Liver (tissue), 8 donors: ENCODE measurements at regions not wholly inside any gene's neighbourhood (a gene's known extent, or its start where the extent isn't known, plus 50 kb on each side); places are given as distances from the start of the nearest gene placed in this dataset.

Experiments used
- DNase-seq: peaks from one replicate; pipeline ENCODE4 v3.0.0-alpha.2; 2017; ENCODE audit warnings: low spot score
- H3K27ac ChIP-seq, 2 donors: one replicate each; pipeline ENCODE4 v1.7.0; 2013; ENCODE audit warnings: inconsistent platforms in 2 of 2, low read length in 2 of 2, control low read depth in 1 of 2, low read depth in 1 of 2, mild to moderate bottlenecking in 1 of 2
- H3K27me3 ChIP-seq, 4 donors: one replicate each; pipeline versions ENCODE4 v1.6.1 to v1.7.0; 2013; ENCODE audit warnings: low read length in 3 of 4, inconsistent platforms in 1 of 4, mild to moderate bottlenecking in 1 of 4, moderate library complexity in 1 of 4; ENCODE audit not compliant: control insufficient read depth in 4 of 4, insufficient read depth in 4 of 4
- H3K36me3 ChIP-seq, 4 donors: one replicate each; pipeline versions ENCODE4 v1.6.1 to v1.7.0; 2013; ENCODE audit warnings: low read length in 3 of 4, mild to moderate bottlenecking in 3 of 4, low read depth in 1 of 4, moderate library complexity in 1 of 4; ENCODE audit not compliant: control insufficient read depth in 4 of 4, insufficient read depth in 3 of 4
- H3K4me1 ChIP-seq, 4 donors: one replicate each; pipeline versions ENCODE4 v1.6.1 to v1.7.0; 2013; ENCODE audit warnings: low read length in 3 of 4, mild to moderate bottlenecking in 3 of 4, moderate library complexity in 1 of 4; ENCODE audit not compliant: control insufficient read depth in 4 of 4, insufficient read depth in 4 of 4
- H3K4me3 ChIP-seq, 3 donors: one replicate each; pipeline versions ENCODE4 v1.6.1 to v1.7.0; 2013; ENCODE audit warnings: low read length in 3 of 3, control low read depth in 1 of 3, low read depth in 1 of 3, mild to moderate bottlenecking in 1 of 3
- H3K9ac ChIP-seq, 2 donors: one replicate each; pipeline ENCODE4 v1.7.0; 2013; ENCODE audit warnings: low read length in 2 of 2, mild to moderate bottlenecking in 2 of 2, moderate library complexity in 2 of 2, control low read depth in 1 of 2, low read depth in 1 of 2
- H3K9me3 ChIP-seq, 4 donors: one replicate each; pipeline versions ENCODE4 v1.6.1 to v1.7.0; 2013; ENCODE audit warnings: low read length in 3 of 4; ENCODE audit not compliant: control insufficient read depth in 4 of 4
- EGR1 ChIP-seq, 2 donors: IDR thresholded peaks; 2 replicates each; pipeline ENCODE4 v1.6.1; 2016 to 2018; ENCODE audit warnings: antibody characterized with exemption in 2 of 2, low read depth in 2 of 2
- FOXA1 ChIP-seq: IDR thresholded peaks from 2 replicates; pipeline ENCODE4 v1.6.1; 2016; ENCODE audit warnings: antibody characterized with exemption
- FOXA2 ChIP-seq: IDR thresholded peaks from 2 replicates; pipeline ENCODE4 v1.6.1; 2016; ENCODE audit warnings: antibody characterized with exemption
- GABPA ChIP-seq, 2 donors: IDR thresholded peaks in 1 of 2; conservative IDR thresholded peaks in 1 of 2; 2 replicates each; pipeline ENCODE4 v1.6.1; 2016; ENCODE audit warnings: antibody characterized with exemption in 2 of 2, mild to moderate bottlenecking in 1 of 2, moderate library complexity in 1 of 2
- HNF4A ChIP-seq, 2 donors: conservative IDR thresholded peaks; 2 replicates each; pipeline ENCODE4 v1.6.1; 2016; ENCODE audit warnings: antibody characterized with exemption in 2 of 2, mild to moderate bottlenecking in 2 of 2
- HNF4G ChIP-seq: IDR thresholded peaks from 2 replicates; pipeline ENCODE4 v1.6.1; 2016; ENCODE audit warnings: antibody characterized with exemption
- JUND ChIP-seq, 2 donors: IDR thresholded peaks; 2 replicates each; pipeline ENCODE4 v1.6.1; 2016; ENCODE audit warnings: antibody characterized with exemption in 2 of 2
- NR2F2 ChIP-seq: IDR thresholded peaks from 2 replicates; pipeline ENCODE4 v1.6.1; 2016; ENCODE audit warnings: antibody characterized with exemption
- RAD21 ChIP-seq, 2 donors: IDR thresholded peaks; 2 replicates each; pipeline ENCODE4 v1.6.1; 2016; ENCODE audit warnings: antibody characterized with exemption in 2 of 2, mild to moderate bottlenecking in 2 of 2
- RXRA ChIP-seq, 2 donors: IDR thresholded peaks; 2 replicates each; pipeline ENCODE4 v1.6.1; 2017 to 2018; ENCODE audit warnings: antibody characterized with exemption in 2 of 2, mild to moderate bottlenecking in 1 of 2
- SP1 ChIP-seq: IDR thresholded peaks from 2 replicates; pipeline ENCODE4 v1.6.1; 2018; ENCODE audit warnings: antibody characterized with exemption, mild to moderate bottlenecking
- TAF1 ChIP-seq: conservative IDR thresholded peaks from 2 replicates; pipeline ENCODE4 v1.6.1; 2016; ENCODE audit warnings: antibody characterized with exemption, mild to moderate bottlenecking
- YY1 ChIP-seq: IDR thresholded peaks from 2 replicates; pipeline ENCODE4 v1.6.1; 2016; ENCODE audit warnings: antibody characterized with exemption, mild to moderate bottlenecking
- WGBS: extraction: QIAGEN DNeasy Blood & Tissue Kit; methylation state at CpG from one replicate; pipeline ENCODE4 v1.1.7; 2013; 5-methylcytosine and 5-hydroxymethylcytosine counted together
- TF ChIP-seq, protein P1 (sequence below): IDR thresholded peaks from 2 replicates; pipeline ENCODE4 v1.6.1; 2016; ENCODE audit warnings: antibody characterized with exemption
- TF ChIP-seq, protein P2 (sequence below): IDR thresholded peaks from 2 replicates; pipeline ENCODE4 v1.6.1; 2016; ENCODE audit warnings: antibody characterized with exemption, mild to moderate bottlenecking
- TF ChIP-seq, protein P3 (sequence below): IDR thresholded peaks from 2 replicates; pipeline ENCODE4 v1.6.1; 2016; ENCODE audit warnings: antibody characterized with exemption
- TF ChIP-seq, protein P4 (sequence below): fragments of 150-350 bp; IDR thresholded peaks from 2 replicates; pipeline ENCODE4 v1.5.1; 2017; ENCODE audit warnings: improper control_type of control experiment, low read depth, low read length; ENCODE audit not compliant: missing input control
- TF ChIP-seq, protein P5 (sequence below): IDR thresholded peaks from 2 replicates; pipeline ENCODE4 v1.6.1; 2016; ENCODE audit warnings: antibody characterized with exemption
- donor health status: healthy.
- donor health status: healthy.
- donor health status: healthy.
- donor health status: healthy.
- donor health status: healthy.

DNA sequence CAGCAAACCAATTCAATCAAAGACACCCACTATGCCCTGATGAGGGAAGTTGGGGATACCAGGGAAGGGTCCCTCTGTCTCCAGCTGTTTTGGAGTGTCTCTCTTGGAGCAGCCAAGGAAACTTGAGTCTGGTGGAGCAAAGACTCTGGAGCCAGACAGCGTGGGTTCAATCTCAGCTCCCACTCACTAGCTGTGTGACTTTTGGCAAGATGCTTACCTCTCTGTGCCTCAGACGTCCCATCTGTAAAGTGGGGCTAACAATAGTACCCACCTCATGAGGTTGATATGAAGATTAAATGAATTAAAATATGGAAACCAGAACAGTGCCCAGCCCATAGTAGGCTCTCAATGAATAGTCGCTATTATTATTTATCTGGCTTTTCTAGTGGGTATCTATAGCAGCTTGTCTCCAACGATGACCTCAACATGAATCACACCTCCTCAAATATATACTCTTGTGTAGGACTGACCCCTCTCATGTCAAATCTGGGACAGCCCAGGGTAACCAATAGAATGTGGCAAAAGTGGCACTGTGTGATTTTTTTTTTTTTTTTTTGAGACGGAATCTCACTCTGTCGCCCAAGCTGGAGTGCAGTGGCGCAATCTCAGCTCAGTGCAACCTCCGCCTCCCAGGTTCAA, 99.2 kb upstream of the FOXP4 start (continued):
- TF ChIP-seq, protein P1, sequence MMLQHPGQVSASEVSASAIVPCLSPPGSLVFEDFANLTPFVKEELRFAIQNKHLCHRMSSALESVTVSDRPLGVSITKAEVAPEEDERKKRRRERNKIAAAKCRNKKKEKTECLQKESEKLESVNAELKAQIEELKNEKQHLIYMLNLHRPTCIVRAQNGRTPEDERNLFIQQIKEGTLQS, result no peak
- no peak for TF ChIP-seq NR2F2
- no peak for TF ChIP-seq GABPA (IDR thresholded peaks at IDR 0.05 in 1 of 2, conservative IDR thresholded peaks at IDR 0.05 in 1 of 2)

DNA sequence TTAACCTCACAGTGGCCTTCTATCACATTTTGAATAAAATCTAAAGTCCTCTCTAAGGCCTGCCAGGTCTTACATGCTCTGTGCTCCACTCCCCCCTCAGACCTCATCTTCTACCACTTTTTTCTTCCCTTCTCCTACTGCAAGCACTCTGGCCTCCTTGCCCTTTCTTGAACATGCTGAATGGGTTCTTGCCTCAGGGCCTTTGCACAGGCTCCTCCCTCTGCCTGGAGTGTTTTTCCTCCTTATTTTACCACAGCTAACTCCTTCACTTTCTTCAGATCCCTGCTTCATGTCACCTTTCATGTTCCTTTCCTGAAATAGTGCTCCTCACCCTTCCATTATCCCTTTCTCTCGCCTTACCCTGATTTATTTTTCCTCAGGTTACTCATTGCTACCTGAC, 97.9 kb upstream of the FOXP4 start:
- no peak for DNase-seq
- H3K9ac ChIP-seq, result no peak overlapping the region
- WGBS, result 97% methylated on average over 1 of the region's 1 CpG
- no peak overlapping the region for H3K4me3 ChIP-seq
- H3K4me1 ChIP-seq, result peaks cover 0 to 16% (median 10%) of the 10 kb centered on the region in 4 donors
- H3K27me3 ChIP-seq, result no peaks in the 10 kb centered on the region
- no peak overlapping the region for H3K27ac ChIP-seq
- H3K36me3 ChIP-seq, result no peaks in the 10 kb centered on the region
- TF ChIP-seq YY1, result no peak
- TF ChIP-seq TAF1, result no peak
- TF ChIP-seq RXRA (IDR thresholded peaks at IDR 0.05), result no peak
- H3K9me3 ChIP-seq, result no peaks in the 10 kb centered on the region

DNA sequence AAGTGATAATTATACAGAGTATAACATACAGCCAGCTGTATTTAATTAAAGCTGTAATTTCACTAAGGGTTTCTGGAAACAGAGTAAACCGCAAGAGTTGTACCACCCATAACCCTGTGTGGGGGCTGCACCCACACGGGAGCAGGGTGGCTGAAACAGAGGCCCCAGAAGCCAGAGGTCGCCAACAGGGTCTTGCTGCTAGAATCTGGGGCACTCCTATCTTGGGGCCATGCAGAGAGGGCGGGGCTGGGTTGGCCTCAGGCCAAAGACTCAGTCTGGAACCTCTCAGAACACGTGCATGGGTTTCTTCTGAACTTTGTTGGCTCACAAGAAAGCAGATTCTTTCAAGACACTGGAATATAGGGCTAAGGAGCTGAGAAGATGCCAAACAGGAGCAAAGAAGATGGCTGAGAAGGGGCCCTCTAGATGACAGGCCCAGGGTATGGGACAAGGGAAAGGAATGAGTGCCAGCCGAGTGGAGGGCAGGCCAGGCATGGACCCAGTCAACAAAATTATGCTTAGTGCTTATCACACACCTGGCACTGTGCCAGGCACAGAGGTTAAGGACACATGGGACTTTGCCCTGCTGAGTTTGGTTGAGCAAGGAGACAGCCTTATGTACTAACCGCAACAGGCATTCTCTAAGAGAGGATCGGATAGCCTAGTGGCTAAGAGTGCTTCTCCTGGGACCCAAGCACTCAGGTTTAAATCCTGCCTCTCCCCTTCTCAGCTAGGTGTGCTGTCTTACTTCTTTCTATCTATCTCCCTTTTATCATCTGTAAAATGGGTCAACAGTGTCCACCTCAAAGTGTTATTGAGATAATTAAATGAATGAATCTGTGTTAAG, 96.6 kb upstream of the FOXP4 start:
- H3K9me3 ChIP-seq, result no peaks in the 10 kb centered on the region
- no peaks in the 10 kb centered on the region for H3K27me3 ChIP-seq
- no peak overlapping the region for H3K9ac ChIP-seq
- no peak overlapping the region for H3K4me3 ChIP-seq
- H3K36me3 ChIP-seq, result no peaks in the 10 kb centered on the region
- peaks cover 0 to 16% (median 10%) of the 10 kb centered on the region in 4 donors for H3K4me1 ChIP-seq
- 44% methylated on average over 8 of the region's 8 CpGs for WGBS
- DNase-seq, result peak; percentile 65
- TF ChIP-seq FOXA1 (peak; percentile 63), HNF4A (conservative IDR thresholded peaks at IDR 0.05) (peak; percentile 91 to 93), RAD21 (IDR thresholded peaks at IDR 0.05) (peak; percentile 34 to 37), EGR1 (IDR thresholded peaks at IDR 0.05; ENCODE audit: low read depth in 2 of 2) (peak in 1 of 2 donors; percentile 19), GABPA (IDR thresholded peaks at IDR 0.05 in 1 of 2, conservative IDR thresholded peaks at IDR 0.05 in 1 of 2) (no peak), FOXA2 (peak; percentile 51), SP1 (peak; percentile 75), TAF1 (no peak), NR2F2 (peak; percentile 80), YY1 (no peak), RXRA (IDR thresholded peaks at IDR 0.05) (peak; percentile 99 to 100), JUND (IDR thresholded peaks at IDR 0.05) (peak in 1 of 2 donors; percentile 66), HNF4G (peak; percentile 73)
- TF ChIP-seq, protein P2, sequence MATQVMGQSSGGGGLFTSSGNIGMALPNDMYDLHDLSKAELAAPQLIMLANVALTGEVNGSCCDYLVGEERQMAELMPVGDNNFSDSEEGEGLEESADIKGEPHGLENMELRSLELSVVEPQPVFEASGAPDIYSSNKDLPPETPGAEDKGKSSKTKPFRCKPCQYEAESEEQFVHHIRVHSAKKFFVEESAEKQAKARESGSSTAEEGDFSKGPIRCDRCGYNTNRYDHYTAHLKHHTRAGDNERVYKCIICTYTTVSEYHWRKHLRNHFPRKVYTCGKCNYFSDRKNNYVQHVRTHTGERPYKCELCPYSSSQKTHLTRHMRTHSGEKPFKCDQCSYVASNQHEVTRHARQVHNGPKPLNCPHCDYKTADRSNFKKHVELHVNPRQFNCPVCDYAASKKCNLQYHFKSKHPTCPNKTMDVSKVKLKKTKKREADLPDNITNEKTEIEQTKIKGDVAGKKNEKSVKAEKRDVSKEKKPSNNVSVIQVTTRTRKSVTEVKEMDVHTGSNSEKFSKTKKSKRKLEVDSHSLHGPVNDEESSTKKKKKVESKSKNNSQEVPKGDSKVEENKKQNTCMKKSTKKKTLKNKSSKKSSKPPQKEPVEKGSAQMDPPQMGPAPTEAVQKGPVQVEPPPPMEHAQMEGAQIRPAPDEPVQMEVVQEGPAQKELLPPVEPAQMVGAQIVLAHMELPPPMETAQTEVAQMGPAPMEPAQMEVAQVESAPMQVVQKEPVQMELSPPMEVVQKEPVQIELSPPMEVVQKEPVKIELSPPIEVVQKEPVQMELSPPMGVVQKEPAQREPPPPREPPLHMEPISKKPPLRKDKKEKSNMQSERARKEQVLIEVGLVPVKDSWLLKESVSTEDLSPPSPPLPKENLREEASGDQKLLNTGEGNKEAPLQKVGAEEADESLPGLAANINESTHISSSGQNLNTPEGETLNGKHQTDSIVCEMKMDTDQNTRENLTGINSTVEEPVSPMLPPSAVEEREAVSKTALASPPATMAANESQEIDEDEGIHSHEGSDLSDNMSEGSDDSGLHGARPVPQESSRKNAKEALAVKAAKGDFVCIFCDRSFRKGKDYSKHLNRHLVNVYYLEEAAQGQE, result no peak
- TF ChIP-seq, protein P3, sequence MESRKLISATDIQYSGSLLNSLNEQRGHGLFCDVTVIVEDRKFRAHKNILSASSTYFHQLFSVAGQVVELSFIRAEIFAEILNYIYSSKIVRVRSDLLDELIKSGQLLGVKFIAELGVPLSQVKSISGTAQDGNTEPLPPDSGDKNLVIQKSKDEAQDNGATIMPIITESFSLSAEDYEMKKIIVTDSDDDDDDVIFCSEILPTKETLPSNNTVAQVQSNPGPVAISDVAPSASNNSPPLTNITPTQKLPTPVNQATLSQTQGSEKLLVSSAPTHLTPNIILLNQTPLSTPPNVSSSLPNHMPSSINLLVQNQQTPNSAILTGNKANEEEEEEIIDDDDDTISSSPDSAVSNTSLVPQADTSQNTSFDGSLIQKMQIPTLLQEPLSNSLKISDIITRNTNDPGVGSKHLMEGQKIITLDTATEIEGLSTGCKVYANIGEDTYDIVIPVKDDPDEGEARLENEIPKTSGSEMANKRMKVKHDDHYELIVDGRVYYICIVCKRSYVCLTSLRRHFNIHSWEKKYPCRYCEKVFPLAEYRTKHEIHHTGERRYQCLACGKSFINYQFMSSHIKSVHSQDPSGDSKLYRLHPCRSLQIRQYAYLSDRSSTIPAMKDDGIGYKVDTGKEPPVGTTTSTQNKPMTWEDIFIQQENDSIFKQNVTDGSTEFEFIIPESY, result no peak
- TF ChIP-seq, protein P4, sequence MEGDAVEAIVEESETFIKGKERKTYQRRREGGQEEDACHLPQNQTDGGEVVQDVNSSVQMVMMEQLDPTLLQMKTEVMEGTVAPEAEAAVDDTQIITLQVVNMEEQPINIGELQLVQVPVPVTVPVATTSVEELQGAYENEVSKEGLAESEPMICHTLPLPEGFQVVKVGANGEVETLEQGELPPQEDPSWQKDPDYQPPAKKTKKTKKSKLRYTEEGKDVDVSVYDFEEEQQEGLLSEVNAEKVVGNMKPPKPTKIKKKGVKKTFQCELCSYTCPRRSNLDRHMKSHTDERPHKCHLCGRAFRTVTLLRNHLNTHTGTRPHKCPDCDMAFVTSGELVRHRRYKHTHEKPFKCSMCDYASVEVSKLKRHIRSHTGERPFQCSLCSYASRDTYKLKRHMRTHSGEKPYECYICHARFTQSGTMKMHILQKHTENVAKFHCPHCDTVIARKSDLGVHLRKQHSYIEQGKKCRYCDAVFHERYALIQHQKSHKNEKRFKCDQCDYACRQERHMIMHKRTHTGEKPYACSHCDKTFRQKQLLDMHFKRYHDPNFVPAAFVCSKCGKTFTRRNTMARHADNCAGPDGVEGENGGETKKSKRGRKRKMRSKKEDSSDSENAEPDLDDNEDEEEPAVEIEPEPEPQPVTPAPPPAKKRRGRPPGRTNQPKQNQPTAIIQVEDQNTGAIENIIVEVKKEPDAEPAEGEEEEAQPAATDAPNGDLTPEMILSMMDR, result no peak
- TF ChIP-seq, protein P1, result no peak
- TF ChIP-seq, protein P5, sequence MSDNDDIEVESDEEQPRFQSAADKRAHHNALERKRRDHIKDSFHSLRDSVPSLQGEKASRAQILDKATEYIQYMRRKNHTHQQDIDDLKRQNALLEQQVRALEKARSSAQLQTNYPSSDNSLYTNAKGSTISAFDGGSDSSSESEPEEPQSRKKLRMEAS, result no peak
- H3K27ac ChIP-seq, result peak overlapping the region in 1 of 2 donors; percentile 49
